Right kidney (tissue), 1 donor: ENCODE measurements at regions not wholly inside any gene's neighbourhood (a gene's known extent, or its start where the extent isn't known, plus 50 kb on each side); places are given as distances from the start of the nearest gene placed in this dataset.

Source experiments
- DNase-seq: peaks from one replicate; pipeline ENCODE4 v3.0.0-alpha.2; 2016

GRCh38 chr10:88060762-88061161 is 197.3 kb downstream of the PTEN start:
- no peak for DNase-seq

GRCh38 chr10:88062385-88062784 is 199.0 kb downstream of the PTEN start:
- peak; percentile 28 for DNase-seq

GRCh38 chr10:88062798-88063472 is 199.5 kb downstream of the PTEN start:
- no peak for DNase-seq

- no peak for DNase-seq
Measured at GRCh38 chr10:88063861-88064557, 200.6 kb downstream of the PTEN start.

- DNase-seq: no peak
Measured at GRCh38 chr10:88064608-88065382, 201.4 kb downstream of the PTEN start.

- no peak for DNase-seq
Measured at GRCh38 chr10:88065383-88066049, 202.1 kb downstream of the PTEN start.

GRCh38 chr10:88066319-88066718 is 202.9 kb downstream of the PTEN start:
- DNase-seq: no peak

GRCh38 chr10:88066876-88067275 is 203.5 kb downstream of the PTEN start:
- no peak for DNase-seq

GRCh38 chr10:88067737-88068136 is 204.3 kb downstream of the PTEN start:
- DNase-seq: no peak

GRCh38 chr10:88069338-88069737 is 205.9 kb downstream of the PTEN start:
- DNase-seq: no peak

- no peak for DNase-seq
Measured at GRCh38 chr10:88070080-88070880, 206.9 kb downstream of the PTEN start.

- DNase-seq: no peak
Measured at GRCh38 chr10:88071879-88072278, 208.5 kb downstream of the PTEN start.

- DNase-seq: no peak
Measured at GRCh38 chr10:88073682-88074081, 210.3 kb downstream of the PTEN start.

GRCh38 chr10:88074971-88075370 is 211.5 kb downstream of the PTEN start:
- DNase-seq: no peak

- no peak for DNase-seq
Measured at GRCh38 chr10:88076027-88076880, 212.8 kb downstream of the PTEN start.

GRCh38 chr10:88077977-88078376 is 214.6 kb downstream of the PTEN start:
- DNase-seq: no peak

- no peak for DNase-seq
Measured at GRCh38 chr10:88080213-88080612, 216.8 kb downstream of the PTEN start.

GRCh38 chr10:88081457-88082054 is 218.1 kb downstream of the PTEN start:
- no peak for DNase-seq

GRCh38 chr10:88082391-88082790 is 219.0 kb downstream of the PTEN start:
- no peak for DNase-seq

GRCh38 chr10:88082806-88083596 is 219.6 kb downstream of the PTEN start:
- no peak for DNase-seq
